ENCODE measurements at regions not wholly inside any gene's neighbourhood (a gene's known extent, or its start where the extent isn't known, plus 50 kb on each side); places are given as distances from the start of the nearest gene placed in this dataset.

GRCh38 chr22:22092974-22093373, 110.4 kb upstream of the TOP3B start:
- no peak overlapping the region for H3K4me3 ChIP-seq
- H3K4me1 ChIP-seq = peaks cover 0 to 14% (median 4%) of the 10 kb centered on the region in 4 donors
- TF ChIP-seq POLR2A (IDR thresholded peaks at IDR 0.05) (no peak), CTCF (IDR thresholded peaks at IDR 0.05) (no peak)
- no peaks in the 10 kb centered on the region for H3K27me3 ChIP-seq
- intact Hi-C loops (cut with DNase I) = no loop called here
- DNase-seq = no peak
- 100% methylated on average over 1 of the region's 1 CpG for WGBS (ENCODE audit: insufficient coverage, low coverage, low lambda C conversion rate, missing lambda C conversion rate)
- no peaks in the 10 kb centered on the region for H3K36me3 ChIP-seq
- H3K9me3 ChIP-seq = no peaks in the 10 kb centered on the region
- no peak for ATAC-seq
- no peak overlapping the region for H3K27ac ChIP-seq

GRCh38 chr22:22092101-22092500, 109.5 kb upstream of the TOP3B start:
- TF ChIP-seq CTCF (IDR thresholded peaks at IDR 0.05) = no peak
- no peak for TF ChIP-seq POLR2A (IDR thresholded peaks at IDR 0.05)
- DNase-seq (no peak), ATAC-seq (no peak)
- Histone ChIP-seq H3K27me3 (no peaks in the 10 kb centered on the region), H3K9me3 (no peaks in the 10 kb centered on the region), H3K4me1 (peaks cover 0 to 21% (median 6%) of the 10 kb centered on the region in 4 donors), H3K27ac (no peak overlapping the region), H3K36me3 (no peaks in the 10 kb centered on the region), H3K4me3 (no peak overlapping the region)
- WGBS (ENCODE audit: insufficient coverage, low coverage, low lambda C conversion rate, missing lambda C conversion rate) = 93% methylated on average over 2 of the region's 3 CpGs
- intact Hi-C loops (cut with DNase I) = no loop called here

GRCh38 chr22:22091400-22091878, 108.9 kb upstream of the TOP3B start:
- Histone ChIP-seq H3K9me3 (no peaks in the 10 kb centered on the region), H3K36me3 (no peaks in the 10 kb centered on the region), H3K4me3 (no peak overlapping the region), H3K27ac (no peak overlapping the region), H3K27me3 (no peaks in the 10 kb centered on the region), H3K4me1 (peaks cover 0 to 21% (median 6%) of the 10 kb centered on the region in 4 donors)
- no peak for DNase-seq
- ATAC-seq = no peak
- intact Hi-C loops (cut with DNase I) = no loop called here
- no peak for TF ChIP-seq CTCF (IDR thresholded peaks at IDR 0.05)
- 93% methylated on average over 6 of the region's 6 CpGs for WGBS (ENCODE audit: insufficient coverage, low coverage, low lambda C conversion rate, missing lambda C conversion rate)

- no peaks in the 10 kb centered on the region for H3K27me3 ChIP-seq
- WGBS (ENCODE audit: insufficient coverage, low coverage, low lambda C conversion rate, missing lambda C conversion rate) = 64% methylated on average over 10 of the region's 10 CpGs
- no peaks in the 10 kb centered on the region for H3K9me3 ChIP-seq
- TF ChIP-seq POLR2A (IDR thresholded peaks at IDR 0.05) (no peak), CTCF (IDR thresholded peaks at IDR 0.05) (no peak)
- no peak overlapping the region for H3K27ac ChIP-seq
- no peak overlapping the region for H3K4me3 ChIP-seq
- no peaks in the 10 kb centered on the region for H3K36me3 ChIP-seq
- DNase-seq = no peak
- intact Hi-C loops (cut with DNase I) = no loop called here
- peaks cover 0 to 21% (median 6%) of the 10 kb centered on the region in 4 donors for H3K4me1 ChIP-seq
- ATAC-seq = no peak
Measured at GRCh38 chr22:22090650-22091399, 108.2 kb upstream of the TOP3B start.

All from right lobe of liver (tissue), 6 donors.